HL-60/S4 treated with phorbol 12-myristate 13-acetate at 8.2 ng/mL for 4 days and 3 days (cell line): ENCODE measurements at regions not wholly inside any gene's neighbourhood (a gene's known extent, or its start where the extent isn't known, plus 50 kb on each side); places are given as distances from the start of the nearest gene placed in this dataset.
"Not testable (repeated sequence)": the region's sequence is repeated elsewhere in the genome, so short reads cannot be mapped to it uniquely, and the experiment has no call there.

Experiments
- in situ Hi-C: fragments of 300-500 bp; cut with MboI; formaldehyde crosslinking; loops from 2 replicates; pipeline ENCODE4 v1.15.0; 2022; ENCODE audit warnings: low sequenced_read_pairs

DNA sequence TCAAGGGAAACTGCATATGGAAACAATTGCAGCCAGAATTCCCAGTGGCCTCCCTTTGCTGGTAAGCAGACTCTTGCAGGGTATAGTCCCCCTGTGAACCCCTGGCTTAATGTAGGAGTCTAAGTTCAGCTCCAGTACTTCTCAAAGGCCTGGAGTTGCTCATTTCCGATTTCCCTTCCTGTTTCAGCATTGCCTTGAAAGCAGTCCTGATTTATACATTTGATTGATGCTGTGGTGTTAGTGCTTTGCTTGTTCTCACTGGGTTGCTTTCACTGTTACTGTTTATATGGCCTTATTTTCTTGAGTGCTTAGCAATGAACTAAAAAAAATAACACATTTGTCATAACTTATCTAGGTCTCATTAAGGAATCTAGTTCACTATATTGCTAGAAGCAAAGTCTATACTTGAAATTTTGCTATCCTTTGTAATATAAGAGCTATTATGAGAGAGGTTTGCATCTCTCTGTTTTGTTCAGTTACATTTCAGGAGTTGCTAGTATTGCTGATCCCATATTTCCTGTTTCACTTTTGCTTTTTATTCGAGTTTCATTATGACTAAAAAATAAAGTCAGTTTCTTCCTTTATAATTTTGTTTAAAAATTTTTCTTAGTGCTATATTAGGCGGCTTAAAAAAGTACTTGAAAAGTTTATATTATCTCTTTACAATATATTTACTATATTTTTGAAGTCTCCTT is 122.4 kb upstream of the NMUR2 start:
- in situ Hi-C loops = loop anchor here (25.0 kb wide), 1 partner anchor 1435 kb away; no protein-coding TSS in a partner anchor

- in situ Hi-C loops = loop anchor here (25.0 kb wide), 1 partner anchor 1433 kb away; no protein-coding TSS in a partner anchor
These were observed 124.4 kb upstream of the NMUR2 start for GRCh38 chr5:152529440-152529839.

DNA sequence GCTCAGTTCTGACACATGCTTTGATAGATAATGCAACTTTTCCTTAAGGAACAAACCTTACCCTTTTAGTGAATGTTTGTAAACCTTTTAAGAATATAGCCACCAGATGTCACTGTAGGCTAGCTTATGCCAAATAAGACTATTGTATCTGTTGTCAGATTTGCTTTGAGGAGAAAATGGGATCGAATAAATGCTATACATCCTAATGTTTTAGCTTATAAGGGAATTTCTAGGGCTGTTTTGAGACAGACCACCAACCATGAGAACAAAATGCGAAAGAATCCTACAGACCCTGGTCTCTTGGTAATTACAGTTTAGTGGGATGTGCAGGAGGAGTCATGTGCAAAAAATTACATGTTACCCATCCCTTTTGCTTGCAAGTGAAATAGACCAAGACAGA is 127.6 kb upstream of the NMUR2 start:
- in situ Hi-C loops = loop anchor here (25.0 kb wide), 1 partner anchor 1430 kb away; no protein-coding TSS in a partner anchor

DNA sequence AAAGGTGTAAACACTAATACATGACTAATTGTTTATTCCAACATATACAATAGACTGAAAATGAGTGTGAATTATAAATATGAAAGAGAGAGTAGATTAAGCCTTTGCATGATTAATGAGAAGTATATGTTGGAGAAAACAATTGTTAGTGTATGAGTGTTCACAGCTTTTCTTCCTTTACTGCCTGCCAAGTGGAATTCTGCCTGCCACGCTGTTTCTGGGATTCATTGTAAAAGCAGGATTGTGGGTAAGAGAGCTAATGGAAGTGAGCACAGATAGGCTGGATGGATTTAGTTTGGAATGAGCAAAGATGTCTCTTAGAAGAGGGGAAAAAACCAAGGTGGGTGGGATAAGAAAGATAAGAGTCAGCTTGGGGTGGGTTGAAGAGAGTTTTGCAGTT is 129.6 kb upstream of the NMUR2 start:
- in situ Hi-C loops = loop anchor here (25.0 kb wide), 1 partner anchor 1428 kb away; no protein-coding TSS in a partner anchor

DNA sequence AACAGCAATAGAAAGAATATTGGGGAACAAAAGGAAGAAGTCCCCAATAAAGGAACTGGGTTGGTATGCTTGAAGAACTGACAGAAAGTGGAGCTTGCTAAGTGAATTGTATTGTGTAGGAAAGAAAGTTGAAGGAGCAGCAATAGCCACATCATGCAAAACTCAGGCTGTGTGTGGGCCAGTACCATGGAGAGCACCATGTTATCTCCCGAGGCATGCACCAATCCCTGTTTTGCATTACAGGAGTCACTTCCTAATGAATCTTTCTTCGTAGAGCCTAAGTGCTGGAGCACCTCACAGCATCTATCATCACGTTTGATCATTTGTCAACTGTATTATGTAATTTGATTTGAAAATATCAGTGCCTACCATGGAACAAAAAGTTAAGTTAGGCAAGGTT is 137.7 kb upstream of the NMUR2 start:
- in situ Hi-C loops = loop anchor here (25.0 kb wide), 1 partner anchor 1420 kb away; no protein-coding TSS in a partner anchor

DNA sequence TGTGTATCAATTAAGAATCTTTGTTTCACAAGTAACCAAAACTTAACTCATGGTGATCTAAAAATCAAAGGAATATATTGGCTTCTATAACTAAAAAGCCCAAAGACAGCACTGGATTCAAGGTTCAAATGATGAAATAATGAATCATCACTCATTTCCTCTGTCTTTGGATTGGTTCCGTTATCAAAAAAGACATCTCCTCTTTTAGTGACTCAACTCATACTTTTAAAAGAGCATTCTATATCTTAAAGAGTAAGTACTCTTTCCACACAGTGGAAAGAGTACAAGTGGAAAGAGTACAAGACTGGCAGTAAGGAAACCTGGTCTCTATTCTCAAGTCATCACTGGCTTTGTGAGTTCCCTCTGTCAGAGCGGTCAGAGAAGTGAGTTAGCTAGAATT is 141.4 kb upstream of the NMUR2 start:
- in situ Hi-C loops = loop anchor here (25.0 kb wide), 1 partner anchor 1416 kb away; no protein-coding TSS in a partner anchor

- in situ Hi-C loops = loop anchor here (25.0 kb wide), 1 partner anchor 1415 kb away; no protein-coding TSS in a partner anchor
These were observed 142.1 kb upstream of the NMUR2 start for GRCh38 chr5:152547202-152547601.

- in situ Hi-C loops = loop anchor here (25.0 kb wide), 1 partner anchor 1413 kb away; no protein-coding TSS in a partner anchor
These were observed 144.6 kb upstream of the NMUR2 start for GRCh38 chr5:152549709-152550108.

GRCh38 chr5:152551061-152551460 is 146.0 kb upstream of the NMUR2 start:
- in situ Hi-C loops = no loop called here

- in situ Hi-C loops = no loop called here
These were observed 151.7 kb upstream of the NMUR2 start for GRCh38 chr5:152556784-152557183.

DNA sequence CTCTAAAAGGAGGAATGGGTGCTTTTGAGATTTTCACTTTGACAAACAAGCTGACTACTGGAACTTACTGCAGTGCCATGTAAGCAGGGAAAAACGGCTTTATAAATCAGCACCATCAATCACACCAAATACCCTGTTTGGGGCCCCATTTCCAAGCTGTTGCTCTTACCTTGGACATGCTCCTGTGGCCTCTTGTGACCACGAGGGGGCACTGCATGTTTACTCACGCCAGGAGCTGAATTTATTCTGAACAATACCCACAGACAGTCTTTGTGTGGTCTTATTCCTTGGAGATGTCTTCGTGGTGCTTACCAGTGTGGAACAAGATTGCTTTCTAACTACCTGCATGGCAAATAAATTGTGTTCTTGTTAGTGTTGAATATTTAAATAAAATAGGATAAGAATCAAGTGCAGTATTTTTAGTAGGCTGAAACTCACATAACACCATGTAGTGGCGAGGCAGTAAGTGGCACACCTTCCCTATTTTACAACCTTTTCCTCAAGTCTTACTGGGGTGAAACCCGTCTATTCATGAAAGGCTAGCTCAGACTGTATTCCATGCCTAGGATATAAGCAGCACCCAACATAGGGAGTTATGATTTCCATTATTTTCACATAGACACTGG is 155.5 kb upstream of the NMUR2 start:
- in situ Hi-C loops = no loop called here

DNA sequence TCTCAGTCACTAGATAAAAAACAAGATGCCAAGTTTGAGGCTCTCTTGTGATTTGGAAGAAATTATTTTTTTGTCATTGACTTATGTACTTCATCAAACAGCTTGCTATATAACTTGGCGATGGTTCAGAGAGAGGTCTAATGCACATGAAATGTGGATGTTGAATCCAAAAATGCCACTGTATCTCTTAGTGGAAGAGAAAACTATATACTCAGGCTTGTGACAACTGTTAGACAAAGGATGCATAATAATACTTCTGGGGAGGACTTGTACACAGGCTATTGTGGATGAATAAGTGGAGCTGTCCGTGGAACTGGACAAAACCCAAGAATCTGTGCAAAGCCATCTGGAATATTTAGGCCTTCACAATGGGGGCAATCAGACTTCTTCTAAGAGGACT is 162.9 kb upstream of the NMUR2 start:
- in situ Hi-C loops = no loop called here

GRCh38 chr5:152572812-152573211 is 167.7 kb upstream of the NMUR2 start:
- in situ Hi-C loops = no loop called here

GRCh38 chr5:152584103-152584502 is 179.0 kb upstream of the NMUR2 start:
- in situ Hi-C loops = no loop called here

GRCh38 chr5:152592416-152592815 is 187.3 kb upstream of the NMUR2 start:
- in situ Hi-C loops = no loop called here

DNA sequence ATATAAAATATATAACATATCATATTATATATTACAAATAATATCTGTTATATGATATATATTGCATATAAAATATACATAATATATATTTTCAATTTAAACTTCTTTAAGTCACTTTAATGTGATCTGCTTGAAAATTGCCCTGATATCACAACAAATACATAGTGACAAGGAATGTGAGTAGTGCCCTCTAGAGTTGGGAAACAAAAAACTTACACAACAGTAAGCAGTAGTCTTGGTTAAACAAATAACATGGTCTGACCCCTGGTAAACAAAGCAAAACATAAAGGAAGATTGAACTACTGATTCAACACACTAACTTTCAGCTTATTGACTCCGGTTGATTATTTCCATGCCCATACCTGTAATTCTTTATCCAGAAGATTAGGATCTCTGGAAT is 188.3 kb upstream of the NMUR2 start:
- in situ Hi-C loops = no loop called here

- in situ Hi-C loops = no loop called here
These were observed 190.3 kb upstream of the NMUR2 start for GRCh38 chr5:152595405-152595804.

DNA sequence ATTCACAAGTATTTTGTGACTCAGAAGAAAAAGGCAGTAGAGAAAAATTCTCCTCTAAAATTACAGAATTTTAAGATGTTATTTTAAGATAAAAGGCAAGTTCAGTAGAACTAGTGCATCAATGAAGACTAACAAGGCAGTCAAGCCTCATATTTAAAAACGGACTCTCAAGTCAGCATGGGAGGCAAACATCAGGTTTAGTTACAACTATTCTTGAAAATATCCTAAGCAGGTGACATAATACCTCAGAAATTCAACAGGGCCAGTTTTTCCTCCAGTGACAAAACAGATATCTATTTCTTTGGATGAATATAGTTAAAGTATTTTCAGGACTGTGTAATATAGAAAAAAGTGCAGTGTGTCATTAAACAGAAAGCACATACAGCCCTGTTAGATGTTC is 194.0 kb upstream of the NMUR2 start:
- in situ Hi-C loops = no loop called here

DNA sequence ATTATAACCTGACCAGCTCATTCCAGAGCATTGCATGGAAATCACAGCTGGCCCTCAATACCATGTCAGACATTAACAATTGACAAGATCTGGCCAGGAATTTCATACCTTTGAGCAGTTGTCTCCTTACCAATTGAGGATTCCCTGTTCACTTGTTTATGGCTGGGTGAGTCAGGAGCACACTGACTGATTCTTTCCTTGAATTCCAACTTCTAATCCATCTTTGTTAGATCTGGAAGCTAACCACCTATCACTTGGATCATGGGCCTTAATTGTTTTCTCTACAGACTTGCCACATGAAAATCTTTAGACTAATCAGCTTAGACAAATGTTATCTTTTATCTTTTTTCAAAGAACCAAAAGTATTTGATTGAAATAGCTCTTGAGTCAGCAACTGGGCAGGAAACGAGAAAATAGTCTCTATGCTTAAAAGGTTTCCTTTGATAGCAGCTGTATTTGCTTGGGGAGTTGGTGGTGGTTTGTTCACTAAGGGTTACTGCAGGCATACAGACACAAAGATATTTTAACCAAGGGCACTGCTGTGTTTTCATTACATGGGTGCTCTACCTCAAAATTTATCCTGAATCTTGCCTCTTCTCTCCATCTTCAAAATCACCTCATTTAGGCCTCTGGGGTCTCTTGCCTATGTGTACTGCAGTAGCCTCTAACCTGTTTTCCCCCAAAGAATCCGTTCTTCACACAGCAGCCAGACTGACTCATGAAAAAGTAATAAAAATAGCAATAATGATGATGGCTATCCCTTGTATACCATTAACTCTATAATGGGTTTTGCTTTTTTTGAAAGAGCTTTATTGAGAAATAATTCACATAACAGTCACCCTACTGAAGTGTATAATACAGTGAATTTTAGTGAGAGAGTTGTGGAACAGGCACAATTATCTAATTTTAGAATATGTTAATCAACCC is 197.0 kb upstream of the NMUR2 start:
- in situ Hi-C loops = no loop called here

DNA sequence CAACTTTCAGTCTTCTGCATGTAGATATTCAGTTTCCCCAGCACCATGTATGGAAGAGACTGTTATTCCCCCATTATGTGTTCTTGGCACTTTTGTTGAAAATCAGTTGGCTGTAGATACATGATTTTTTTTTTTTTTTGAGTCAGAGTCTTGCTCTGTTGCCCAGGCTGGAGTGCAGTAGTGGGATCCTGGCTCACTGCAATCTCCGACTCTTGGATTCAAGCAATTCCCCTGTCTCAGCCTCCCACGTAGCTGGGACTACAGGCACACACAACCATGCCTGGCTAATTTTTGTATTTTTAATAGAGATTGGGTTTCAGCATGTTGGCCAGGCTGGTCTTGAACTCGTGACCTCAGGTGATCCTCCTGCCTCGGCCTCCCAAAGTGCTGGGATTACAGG is 201.0 kb upstream of the NMUR2 start:
- in situ Hi-C loops = not testable (repeated sequence)

GRCh38 chr5:152606776-152607364 is 201.8 kb upstream of the NMUR2 start:
- in situ Hi-C loops = no loop called here
